ENCODE measurements at regions not wholly inside any gene's neighbourhood (a gene's known extent, or its start where the extent isn't known, plus 50 kb on each side); places are given as distances from the start of the nearest gene placed in this dataset.

- Histone ChIP-seq H3K4me3 (replicated peaks; ENCODE audit: insufficient read depth, low read length) (no peak overlapping the region), H3K27me3 (ENCODE audit: insufficient read depth, poor library complexity, severe bottlenecking) (peaks cover 4% of the 10 kb centered on the region), H3K27ac (replicated peaks) (no peak overlapping the region)
- no peak for DNase-seq (ENCODE audit: low read depth in 1 of 2, low spot score in 1 of 2)
- TF ChIP-seq REST (IDR thresholded peaks at IDR 0.05; ENCODE audit: insufficient replicate concordance, low read depth): no peak
Measured at GRCh38 chr11:130640526-130640925, 192.1 kb downstream of the ADAMTS15 start.

- TF ChIP-seq POLR2AphosphoS5 (IDR thresholded peaks at IDR 0.05; ENCODE audit: low read depth): no peak
- TF ChIP-seq CTCF (IDR thresholded peaks at IDR 0.05; ENCODE audit: insufficient read depth, low read length): no peak
- TF ChIP-seq REST (IDR thresholded peaks at IDR 0.05; ENCODE audit: insufficient replicate concordance, low read depth): no peak
- no peak for TF ChIP-seq GABPA (IDR thresholded peaks at IDR 0.05; ENCODE audit: low read depth)
- TF ChIP-seq SPI1 (IDR thresholded peaks at IDR 0.05; ENCODE audit: borderline replicate concordance, low read depth): no peak
- DNase-seq (ENCODE audit: low read depth in 1 of 2, low spot score in 1 of 2): no peak
- Histone ChIP-seq H3K27ac (replicated peaks) (no peak overlapping the region), H3K4me3 (replicated peaks; ENCODE audit: insufficient read depth, low read length) (no peak overlapping the region), H3K27me3 (ENCODE audit: insufficient read depth, poor library complexity, severe bottlenecking) (no peaks in the 10 kb centered on the region)
Measured at GRCh38 chr11:130641876-130642275, 193.4 kb downstream of the ADAMTS15 start.

DNA sequence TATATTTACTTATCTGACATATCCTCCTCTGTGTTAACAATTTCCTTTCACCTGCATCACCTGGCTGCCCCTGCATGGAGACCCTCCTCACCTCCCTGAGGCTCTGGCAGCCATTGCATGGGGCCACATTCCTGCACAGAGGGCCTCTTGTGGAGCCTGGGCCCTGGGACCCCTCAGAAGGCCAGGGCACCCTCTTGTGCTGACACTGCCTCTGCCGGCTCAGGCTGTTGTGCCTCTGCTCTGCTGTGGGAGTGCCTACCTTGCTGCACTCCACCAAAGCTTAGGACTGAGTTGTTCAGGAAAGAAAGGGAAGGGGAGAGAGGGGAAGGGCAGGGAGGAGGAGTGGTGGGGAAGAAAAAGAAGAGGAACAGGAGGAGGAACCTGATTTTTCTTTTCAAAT, 194.5 kb downstream of the ADAMTS15 start:
- no peak overlapping the region for H3K4me3 ChIP-seq (replicated peaks; ENCODE audit: insufficient read depth, low read length)
- no peak for DNase-seq (ENCODE audit: low read depth in 1 of 2, low spot score in 1 of 2)
- H3K27ac ChIP-seq (replicated peaks): no peak overlapping the region
- TF ChIP-seq REST (IDR thresholded peaks at IDR 0.05; ENCODE audit: insufficient replicate concordance, low read depth) (no peak), SPI1 (IDR thresholded peaks at IDR 0.05; ENCODE audit: borderline replicate concordance, low read depth) (no peak), POLR2AphosphoS5 (IDR thresholded peaks at IDR 0.05; ENCODE audit: low read depth) (no peak), GABPA (IDR thresholded peaks at IDR 0.05; ENCODE audit: low read depth) (no peak), CTCF (IDR thresholded peaks at IDR 0.05; ENCODE audit: insufficient read depth, low read length) (no peak)
- H3K27me3 ChIP-seq (ENCODE audit: insufficient read depth, poor library complexity, severe bottlenecking): no peaks in the 10 kb centered on the region

GRCh38 chr11:130644187-130644586, 195.7 kb downstream of the ADAMTS15 start:
- no peaks in the 10 kb centered on the region for H3K27me3 ChIP-seq (ENCODE audit: insufficient read depth, poor library complexity, severe bottlenecking)
- no peak overlapping the region for H3K27ac ChIP-seq (replicated peaks)
- no peak overlapping the region for H3K4me3 ChIP-seq (replicated peaks; ENCODE audit: insufficient read depth, low read length)
- TF ChIP-seq GABPA (IDR thresholded peaks at IDR 0.05; ENCODE audit: low read depth) (no peak), POLR2AphosphoS5 (IDR thresholded peaks at IDR 0.05; ENCODE audit: low read depth) (no peak), CTCF (IDR thresholded peaks at IDR 0.05; ENCODE audit: insufficient read depth, low read length) (no peak), REST (IDR thresholded peaks at IDR 0.05; ENCODE audit: insufficient replicate concordance, low read depth) (no peak), SPI1 (IDR thresholded peaks at IDR 0.05; ENCODE audit: borderline replicate concordance, low read depth) (no peak)
- no peak for DNase-seq (ENCODE audit: low read depth in 1 of 2, low spot score in 1 of 2)
